ENCODE measurements at regions not wholly inside any gene's neighbourhood (a gene's known extent, or its start where the extent isn't known, plus 50 kb on each side); places are given as distances from the start of the nearest gene placed in this dataset.

- TF ChIP-seq, protein P1, sequence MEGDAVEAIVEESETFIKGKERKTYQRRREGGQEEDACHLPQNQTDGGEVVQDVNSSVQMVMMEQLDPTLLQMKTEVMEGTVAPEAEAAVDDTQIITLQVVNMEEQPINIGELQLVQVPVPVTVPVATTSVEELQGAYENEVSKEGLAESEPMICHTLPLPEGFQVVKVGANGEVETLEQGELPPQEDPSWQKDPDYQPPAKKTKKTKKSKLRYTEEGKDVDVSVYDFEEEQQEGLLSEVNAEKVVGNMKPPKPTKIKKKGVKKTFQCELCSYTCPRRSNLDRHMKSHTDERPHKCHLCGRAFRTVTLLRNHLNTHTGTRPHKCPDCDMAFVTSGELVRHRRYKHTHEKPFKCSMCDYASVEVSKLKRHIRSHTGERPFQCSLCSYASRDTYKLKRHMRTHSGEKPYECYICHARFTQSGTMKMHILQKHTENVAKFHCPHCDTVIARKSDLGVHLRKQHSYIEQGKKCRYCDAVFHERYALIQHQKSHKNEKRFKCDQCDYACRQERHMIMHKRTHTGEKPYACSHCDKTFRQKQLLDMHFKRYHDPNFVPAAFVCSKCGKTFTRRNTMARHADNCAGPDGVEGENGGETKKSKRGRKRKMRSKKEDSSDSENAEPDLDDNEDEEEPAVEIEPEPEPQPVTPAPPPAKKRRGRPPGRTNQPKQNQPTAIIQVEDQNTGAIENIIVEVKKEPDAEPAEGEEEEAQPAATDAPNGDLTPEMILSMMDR (IDR thresholded peaks at IDR 0.05 in 4 of 5, conservative IDR thresholded peaks at IDR 0.05 in 1 of 5): no peak
- no peak for TF ChIP-seq POLR2A (IDR thresholded peaks at IDR 0.05)
These were observed 400.5 kb upstream of the MEIS1 start for GRCh38 chr2:66034467-66034866.
